Gastrocnemius medialis (tissue), 4 donors: ENCODE measurements at regions not wholly inside any gene's neighbourhood (a gene's known extent, or its start where the extent isn't known, plus 50 kb on each side); places are given as distances from the start of the nearest gene placed in this dataset.

Experiments
- ATAC-seq, 2 donors: fragments of 150-250 bp; one replicate each; pipeline ENCODE4 v1.9.1; 2016
- DNase-seq, 2 donors: peaks; one replicate each; pipeline ENCODE4 v3.0.0-alpha.2; 2019
- H3K27ac ChIP-seq, 4 donors: fragments of 200-600 bp; sonication (generic); 1 replicate in 1 of 4; 2 replicates in 3 of 4; pipeline ENCODE4 v1.5.1; 2016 to 2018; ENCODE audit warnings: mild to moderate bottlenecking in 2 of 4, moderate library complexity in 1 of 4
- H3K27me3 ChIP-seq, 3 donors: fragments of 200-600 bp; sonication (generic) in 2 of 3; 1 replicate in 1 of 3; 2 replicates in 2 of 3; pipeline versions ENCODE4 v1.5.1 to v1.6.0; 2016 to 2019; ENCODE audit warnings: mild to moderate bottlenecking in 1 of 3, moderate library complexity in 1 of 3
- H3K36me3 ChIP-seq, 2 donors: fragments of 200-600 bp; sonication (generic) in 1 of 2; one replicate each; pipeline ENCODE4 v1.5.1; 2017 to 2018
- H3K4me1 ChIP-seq, 2 donors: fragments of 200-600 bp; sonication (generic) in 1 of 2; one replicate each; pipeline ENCODE4 v1.5.1; 2016 to 2017; ENCODE audit warnings: mild to moderate bottlenecking in 2 of 2
- H3K4me3 ChIP-seq, 4 donors: fragments of 200-600 bp; sonication (generic) in 3 of 4; 1 replicate in 1 of 4; 2 replicates in 3 of 4; pipeline ENCODE4 v1.5.1; 2016 to 2019; ENCODE audit warnings: mild to moderate bottlenecking in 2 of 4
- H3K9me3 ChIP-seq, 3 donors: fragments of 200-600 bp; sonication (generic) in 2 of 3; 1 replicate in 1 of 3; 2 replicates in 2 of 3; pipeline ENCODE4 v1.5.1; 2016 to 2019
- POLR2A ChIP-seq, 2 donors: fragments of 450-650 bp; IDR thresholded peaks; one replicate each; pipeline ENCODE4 v1.6.1; 2017; ENCODE audit warnings: antibody characterized with exemption in 2 of 2, mild to moderate bottlenecking in 2 of 2, moderate library complexity in 2 of 2
- in situ Hi-C, 4 donors: fragments of 200-750 bp; cut with MboI; loops; one replicate each; pipeline versions ENCODE4 v1.15.0 to v1.8.0; 2017; ENCODE audit warnings: low sequenced_read_pairs in 4 of 4
- intact Hi-C: fragments of 100-400 bp; cut with DNase I; formaldehyde crosslinking; loops from one replicate; pipeline ENCODE4 v1.15.1; 2023; ENCODE audit warnings: low total_unique reads
- TF ChIP-seq, protein P1 (sequence below), 5 experiments: fragments of 450-650 bp in 3 of 5; fragments of 200-600 bp in 2 of 5; sonication (generic) in 2 of 5; IDR thresholded peaks in 4 of 5; conservative IDR thresholded peaks in 1 of 5; 1 replicate in 4 of 5; 2 replicates in 1 of 5; pipeline ENCODE4 v1.5.1; 2016 to 2019; ENCODE audit warnings: antibody characterized with exemption in 5 of 5, mild to moderate bottlenecking in 3 of 5, moderate library complexity in 3 of 5

DNA sequence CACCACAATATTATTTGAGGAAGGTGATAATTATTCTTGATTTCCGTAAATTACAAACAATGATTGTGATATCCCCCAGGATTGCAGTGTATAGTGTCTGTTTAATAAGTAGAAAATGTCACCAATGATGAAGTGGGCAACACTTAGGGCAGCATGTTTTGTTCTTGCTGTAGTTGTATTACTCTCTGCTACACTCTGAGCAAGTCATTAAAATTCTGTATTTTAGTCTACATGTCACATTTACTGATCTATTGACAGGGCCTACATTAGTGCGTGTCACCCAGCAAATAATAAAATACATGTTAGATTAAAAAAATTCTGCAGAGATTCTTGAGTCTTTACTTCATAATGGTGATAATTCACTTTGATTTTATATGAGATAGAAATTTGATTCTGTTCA lies 247.6 kb downstream of the TMX3 start:
- H3K4me3 ChIP-seq = no peak overlapping the region

DNA sequence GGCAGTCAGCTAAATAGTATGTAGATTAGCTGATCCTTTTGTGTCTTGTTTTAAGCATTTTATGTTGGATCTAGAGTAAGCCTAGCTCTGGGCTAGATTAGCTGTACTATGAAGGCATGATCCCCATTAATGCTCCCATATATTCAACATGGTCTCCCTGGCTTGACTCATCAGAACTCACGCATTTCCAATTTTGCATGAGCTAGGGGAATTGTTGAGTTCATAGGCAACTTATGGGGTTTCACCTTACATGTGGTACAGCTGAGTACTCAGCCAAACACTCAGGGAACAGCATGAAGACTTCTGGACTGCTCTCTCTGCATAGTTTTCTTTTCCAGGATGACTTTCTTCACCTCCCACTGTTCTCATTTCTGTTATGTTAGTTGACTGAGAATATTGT lies 248.2 kb downstream of the TMX3 start:
- DNase-seq = no peak

More for the DNA sequence above, 247.6 kb downstream of the TMX3 start:
- ATAC-seq (no peak), DNase-seq (no peak)
- no peak overlapping the region for H3K27ac ChIP-seq
- TF ChIP-seq, protein P1, sequence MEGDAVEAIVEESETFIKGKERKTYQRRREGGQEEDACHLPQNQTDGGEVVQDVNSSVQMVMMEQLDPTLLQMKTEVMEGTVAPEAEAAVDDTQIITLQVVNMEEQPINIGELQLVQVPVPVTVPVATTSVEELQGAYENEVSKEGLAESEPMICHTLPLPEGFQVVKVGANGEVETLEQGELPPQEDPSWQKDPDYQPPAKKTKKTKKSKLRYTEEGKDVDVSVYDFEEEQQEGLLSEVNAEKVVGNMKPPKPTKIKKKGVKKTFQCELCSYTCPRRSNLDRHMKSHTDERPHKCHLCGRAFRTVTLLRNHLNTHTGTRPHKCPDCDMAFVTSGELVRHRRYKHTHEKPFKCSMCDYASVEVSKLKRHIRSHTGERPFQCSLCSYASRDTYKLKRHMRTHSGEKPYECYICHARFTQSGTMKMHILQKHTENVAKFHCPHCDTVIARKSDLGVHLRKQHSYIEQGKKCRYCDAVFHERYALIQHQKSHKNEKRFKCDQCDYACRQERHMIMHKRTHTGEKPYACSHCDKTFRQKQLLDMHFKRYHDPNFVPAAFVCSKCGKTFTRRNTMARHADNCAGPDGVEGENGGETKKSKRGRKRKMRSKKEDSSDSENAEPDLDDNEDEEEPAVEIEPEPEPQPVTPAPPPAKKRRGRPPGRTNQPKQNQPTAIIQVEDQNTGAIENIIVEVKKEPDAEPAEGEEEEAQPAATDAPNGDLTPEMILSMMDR (IDR thresholded peaks at IDR 0.05 in 4 of 5, conservative IDR thresholded peaks at IDR 0.05 in 1 of 5) = no peak
- TF ChIP-seq POLR2A (IDR thresholded peaks at IDR 0.05) = no peak
- no peaks in the 10 kb centered on the region for H3K27me3 ChIP-seq
- in situ Hi-C loops = no loop called here
- intact Hi-C loops = no loop called here
- no peaks in the 10 kb centered on the region for H3K36me3 ChIP-seq
- H3K4me1 ChIP-seq = no peaks in the 10 kb centered on the region
- H3K9me3 ChIP-seq = no peaks in the 10 kb centered on the region

DNA sequence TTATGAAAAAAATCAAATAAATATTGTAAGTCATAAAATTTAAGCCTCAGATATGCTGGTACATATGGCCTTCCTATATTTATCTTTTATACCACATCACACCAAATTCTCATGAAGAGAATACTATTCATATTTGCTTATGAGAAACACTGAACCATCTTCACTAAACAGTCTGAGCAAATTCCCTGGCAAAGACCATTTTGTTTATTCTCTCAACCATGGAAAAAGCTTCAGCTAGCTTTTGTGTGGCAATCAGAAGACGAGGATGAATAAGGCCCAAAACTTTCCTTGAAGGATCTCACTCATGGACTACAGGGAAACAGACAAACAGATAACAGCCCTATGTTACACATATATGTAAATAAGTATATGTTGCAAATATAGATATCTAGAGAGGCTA lies 252.1 kb downstream of the TMX3 start:
- Histone ChIP-seq H3K4me3 (no peak overlapping the region), H3K36me3 (no peaks in the 10 kb centered on the region), H3K4me1 (no peaks in the 10 kb centered on the region), H3K9me3 (no peaks in the 10 kb centered on the region), H3K27me3 (no peaks in the 10 kb centered on the region), H3K27ac (no peak overlapping the region)
- TF ChIP-seq, protein P1 (IDR thresholded peaks at IDR 0.05 in 4 of 5, conservative IDR thresholded peaks at IDR 0.05 in 1 of 5) = no peak
- no peak for TF ChIP-seq POLR2A (IDR thresholded peaks at IDR 0.05)
- intact Hi-C loops = no loop called here
- DNase-seq (no peak), ATAC-seq (no peak)
- in situ Hi-C loops = no loop called here

More for the DNA sequence above, 248.2 kb downstream of the TMX3 start:
- Histone ChIP-seq H3K9me3 (no peaks in the 10 kb centered on the region), H3K27me3 (no peaks in the 10 kb centered on the region), H3K36me3 (no peaks in the 10 kb centered on the region), H3K4me3 (no peak overlapping the region), H3K27ac (no peak overlapping the region), H3K4me1 (no peaks in the 10 kb centered on the region)
- intact Hi-C loops = no loop called here
- ATAC-seq = no peak
- TF ChIP-seq, protein P1 (IDR thresholded peaks at IDR 0.05 in 4 of 5, conservative IDR thresholded peaks at IDR 0.05 in 1 of 5) = no peak
- no peak for TF ChIP-seq POLR2A (IDR thresholded peaks at IDR 0.05)
- in situ Hi-C loops = no loop called here

DNA sequence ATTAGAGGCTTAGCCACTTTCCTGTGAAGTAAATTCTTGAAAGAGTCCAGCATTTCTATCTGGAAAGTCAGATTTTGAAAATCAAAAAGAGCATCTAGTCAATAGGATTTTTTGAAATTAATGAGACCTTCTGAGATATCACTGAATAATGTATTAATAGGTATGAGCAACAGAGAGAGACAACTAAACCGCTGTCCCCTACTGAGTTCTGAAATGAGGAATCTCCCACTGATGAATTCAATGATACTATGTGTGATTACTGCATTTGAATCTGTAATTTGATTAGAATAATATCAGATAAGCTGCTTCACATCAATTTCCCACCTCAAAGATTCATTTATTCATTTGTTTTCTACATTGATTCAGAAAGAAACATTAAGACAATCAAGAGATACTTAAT lies 252.8 kb downstream of the TMX3 start:
- H3K4me1 ChIP-seq = no peaks in the 10 kb centered on the region
- in situ Hi-C loops (no loop called here), intact Hi-C loops (no loop called here)
- DNase-seq (no peak), ATAC-seq (no peak)
- no peak overlapping the region for H3K27ac ChIP-seq
- no peak for TF ChIP-seq POLR2A (IDR thresholded peaks at IDR 0.05)
- TF ChIP-seq, protein P1 (IDR thresholded peaks at IDR 0.05 in 4 of 5, conservative IDR thresholded peaks at IDR 0.05 in 1 of 5) = no peak
- no peaks in the 10 kb centered on the region for H3K27me3 ChIP-seq
- no peak overlapping the region for H3K4me3 ChIP-seq
- H3K9me3 ChIP-seq = no peaks in the 10 kb centered on the region
- no peaks in the 10 kb centered on the region for H3K36me3 ChIP-seq

DNA sequence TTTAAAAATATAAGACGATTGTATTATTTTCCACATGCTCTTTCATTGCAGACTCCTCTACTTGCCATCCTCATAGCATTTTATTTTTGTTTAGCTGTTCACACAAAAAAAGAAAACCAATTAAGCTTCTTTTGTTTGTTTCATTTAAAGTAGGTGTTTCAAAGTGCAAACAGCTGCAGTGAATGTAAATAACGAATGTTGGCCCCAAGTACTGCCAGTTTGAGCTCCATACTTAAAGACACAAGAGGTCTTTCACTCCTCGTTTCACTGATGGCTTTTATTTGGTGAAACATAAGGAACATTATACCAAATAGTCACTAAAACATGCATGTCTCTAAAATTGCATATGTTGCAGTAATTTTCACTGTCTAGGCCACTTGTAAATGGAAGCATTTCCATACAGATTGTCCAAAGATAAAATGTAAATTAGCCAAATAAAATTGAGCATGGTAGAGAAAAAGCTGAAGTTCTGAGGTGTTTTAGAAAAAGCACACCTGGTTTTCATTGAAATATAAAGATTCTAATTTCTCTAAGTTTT lies 253.4 kb downstream of the TMX3 start:
- intact Hi-C loops (no loop called here), in situ Hi-C loops (no loop called here)
- Histone ChIP-seq H3K27me3 (no peaks in the 10 kb centered on the region), H3K4me1 (no peaks in the 10 kb centered on the region), H3K9me3 (no peaks in the 10 kb centered on the region), H3K36me3 (no peaks in the 10 kb centered on the region), H3K27ac (no peak overlapping the region), H3K4me3 (no peak overlapping the region)
- no peak for TF ChIP-seq POLR2A (IDR thresholded peaks at IDR 0.05)
- TF ChIP-seq, protein P1 (IDR thresholded peaks at IDR 0.05 in 4 of 5, conservative IDR thresholded peaks at IDR 0.05 in 1 of 5) = no peak
- ATAC-seq (no peak), DNase-seq (no peak)
